Smooth muscle cell (in vitro differentiated cells): ENCODE measurements at regions not wholly inside any gene's neighbourhood (a gene's known extent, or its start where the extent isn't known, plus 50 kb on each side); places are given as distances from the start of the nearest gene placed in this dataset.
"Not testable (repeated sequence)": the region's sequence is repeated elsewhere in the genome, so short reads cannot be mapped to it uniquely, and the experiment has no call there.

Experiments
- DNase-seq: peaks from one replicate; lab custom pipeline; 2025; ENCODE audit not compliant: unreplicated experiment; lab: John Stamatoyannopoulos, UW
- H2AFZ ChIP-seq: fragments of 200-600 bp; sonication (generic); 2 replicates; pipeline ENCODE4 v1.6.0; 2016; ENCODE audit warnings: antibody characterized with exemption, low read depth, mild to moderate bottlenecking
- H3F3A ChIP-seq: fragments of 200-600 bp; sonication (generic); 2 replicates; pipeline ENCODE4 v1.6.0; 2017; ENCODE audit warnings: antibody characterized with exemption, low read depth
- H3K27ac ChIP-seq: fragments of 200-600 bp; sonication (generic); 2 replicates; pipeline ENCODE4 v1.5.1; 2016; ENCODE audit warnings: low read depth, mild to moderate bottlenecking
- H3K27me3 ChIP-seq: fragments of 200-600 bp; sonication (generic); 2 replicates; pipeline ENCODE4 v1.6.1; 2016; ENCODE audit warnings: low read depth, mild to moderate bottlenecking
- H3K36me3 ChIP-seq: fragments of 200-600 bp; sonication (generic); 2 replicates; pipeline ENCODE4 v1.5.1; 2016; ENCODE audit warnings: low read depth
- H3K4me1 ChIP-seq: fragments of 200-600 bp; sonication (generic); 2 replicates; pipeline ENCODE4 v1.5.1; 2016; ENCODE audit warnings: low read depth
- H3K4me2 ChIP-seq: fragments of 200-600 bp; sonication (generic); 2 replicates; pipeline ENCODE4 v1.6.0; 2016; ENCODE audit warnings: mild to moderate bottlenecking
- H3K4me3 ChIP-seq: fragments of 200-600 bp; sonication (generic); 2 replicates; pipeline ENCODE4 v1.5.1; 2016; ENCODE audit warnings: mild to moderate bottlenecking
- H3K79me2 ChIP-seq: fragments of 200-600 bp; sonication (generic); 2 replicates; pipeline ENCODE4 v1.6.0; 2016; ENCODE audit warnings: low read depth, mild to moderate bottlenecking
- H3K9ac ChIP-seq: fragments of 200-600 bp; sonication (generic); 2 replicates; pipeline ENCODE4 v1.6.0; 2016; ENCODE audit warnings: low read depth
- H3K9me3 ChIP-seq: fragments of 200-600 bp; sonication (generic); replicated peaks from 2 replicates; pipeline ENCODE4 v1.5.1; 2016; ENCODE audit warnings: low read depth
- H4K20me1 ChIP-seq: fragments of 200-600 bp; sonication (generic); 2 replicates; pipeline ENCODE4 v1.6.0; 2016; ENCODE audit warnings: low read depth
- WGBS: methylation state at CpG from one replicate; pipeline ENCODE4 v1.1.7; 2016; ENCODE audit warnings: low lambda C conversion rate; 5-methylcytosine and 5-hydroxymethylcytosine counted together
- TF ChIP-seq, protein P1 (sequence below): fragments of 200-600 bp; sonication (generic); IDR thresholded peaks from 2 replicates; pipeline ENCODE4 v1.5.1; 2017; ENCODE audit warnings: borderline replicate concordance, mild to moderate bottlenecking, antibody characterized with exemption; ENCODE audit not compliant: insufficient read depth, poor library complexity, severe bottlenecking

DNA sequence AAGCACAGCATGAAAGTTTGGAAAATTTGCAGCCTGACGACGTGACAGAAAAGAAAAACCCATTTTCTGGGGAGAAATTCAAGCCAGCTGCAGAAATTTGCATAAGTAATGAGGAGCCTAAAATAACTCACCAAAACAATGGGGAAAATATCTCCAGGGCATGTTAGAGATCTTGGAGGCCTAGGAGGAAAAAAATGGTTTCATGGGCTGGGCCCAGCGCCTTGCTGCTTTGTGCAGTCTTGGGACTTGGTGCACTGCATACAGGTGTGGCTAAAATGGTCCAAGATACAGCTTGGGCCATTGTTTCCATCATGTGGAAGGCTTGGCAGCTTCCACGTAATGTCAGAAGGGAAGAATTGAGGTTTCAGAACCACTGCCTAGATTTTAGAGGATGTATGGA, 428.5 kb upstream of the FRG2C start:
- no peak for DNase-seq
- Histone ChIP-seq H3F3A (no peaks in the 10 kb centered on the region), H3K9ac (no peak overlapping the region), H3K27me3 (no peaks in the 10 kb centered on the region), H3K9me3 (no peaks in the 10 kb centered on the region), H4K20me1 (no peaks in the 10 kb centered on the region), H3K4me2 (no peak overlapping the region), H3K79me2 (no peaks in the 10 kb centered on the region), H3K27ac (no peak overlapping the region), H3K4me3 (no peak overlapping the region), H2AFZ (no peak overlapping the region), H3K4me1 (no peaks in the 10 kb centered on the region), H3K36me3 (no peaks in the 10 kb centered on the region)
- TF ChIP-seq, protein P1, sequence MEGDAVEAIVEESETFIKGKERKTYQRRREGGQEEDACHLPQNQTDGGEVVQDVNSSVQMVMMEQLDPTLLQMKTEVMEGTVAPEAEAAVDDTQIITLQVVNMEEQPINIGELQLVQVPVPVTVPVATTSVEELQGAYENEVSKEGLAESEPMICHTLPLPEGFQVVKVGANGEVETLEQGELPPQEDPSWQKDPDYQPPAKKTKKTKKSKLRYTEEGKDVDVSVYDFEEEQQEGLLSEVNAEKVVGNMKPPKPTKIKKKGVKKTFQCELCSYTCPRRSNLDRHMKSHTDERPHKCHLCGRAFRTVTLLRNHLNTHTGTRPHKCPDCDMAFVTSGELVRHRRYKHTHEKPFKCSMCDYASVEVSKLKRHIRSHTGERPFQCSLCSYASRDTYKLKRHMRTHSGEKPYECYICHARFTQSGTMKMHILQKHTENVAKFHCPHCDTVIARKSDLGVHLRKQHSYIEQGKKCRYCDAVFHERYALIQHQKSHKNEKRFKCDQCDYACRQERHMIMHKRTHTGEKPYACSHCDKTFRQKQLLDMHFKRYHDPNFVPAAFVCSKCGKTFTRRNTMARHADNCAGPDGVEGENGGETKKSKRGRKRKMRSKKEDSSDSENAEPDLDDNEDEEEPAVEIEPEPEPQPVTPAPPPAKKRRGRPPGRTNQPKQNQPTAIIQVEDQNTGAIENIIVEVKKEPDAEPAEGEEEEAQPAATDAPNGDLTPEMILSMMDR: no peak
- WGBS: 81% methylated on average over 4 of the region's 4 CpGs

DNA sequence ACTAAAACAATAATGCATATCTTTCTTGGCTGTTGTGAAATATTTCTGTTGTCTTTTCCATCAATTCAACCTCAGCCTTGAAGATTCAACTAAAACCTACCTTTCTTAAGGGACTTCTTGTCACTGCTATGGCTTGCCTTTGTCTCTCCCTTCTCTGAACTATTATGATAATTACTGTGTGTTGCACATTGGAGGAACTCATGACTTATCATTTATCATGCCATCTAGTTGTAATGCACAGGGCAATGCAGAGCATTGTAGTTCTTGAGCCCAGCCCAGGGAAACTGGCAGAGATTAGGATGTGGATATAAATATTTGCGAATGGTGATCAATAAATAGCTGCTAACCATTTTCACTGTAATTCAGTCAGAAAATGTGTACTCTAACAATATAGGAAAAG, 427.1 kb upstream of the FRG2C start:
- no peaks in the 10 kb centered on the region for H3F3A ChIP-seq
- no peaks in the 10 kb centered on the region for H3K36me3 ChIP-seq
- H3K4me2 ChIP-seq: no peak overlapping the region
- no peaks in the 10 kb centered on the region for H3K4me1 ChIP-seq
- TF ChIP-seq, protein P1: no peak
- H2AFZ ChIP-seq: no peak overlapping the region
- whole genome bisulfite sequencing: 97% methylated on average over 1 of the region's 1 CpG
- no peaks in the 10 kb centered on the region for H3K9me3 ChIP-seq
- H3K4me3 ChIP-seq: no peak overlapping the region
- no peaks in the 10 kb centered on the region for H3K27me3 ChIP-seq
- H4K20me1 ChIP-seq: no peaks in the 10 kb centered on the region
- H3K27ac ChIP-seq: no peak overlapping the region
- H3K9ac ChIP-seq: no peak overlapping the region
- DNase-seq: no peak
- no peaks in the 10 kb centered on the region for H3K79me2 ChIP-seq

DNA sequence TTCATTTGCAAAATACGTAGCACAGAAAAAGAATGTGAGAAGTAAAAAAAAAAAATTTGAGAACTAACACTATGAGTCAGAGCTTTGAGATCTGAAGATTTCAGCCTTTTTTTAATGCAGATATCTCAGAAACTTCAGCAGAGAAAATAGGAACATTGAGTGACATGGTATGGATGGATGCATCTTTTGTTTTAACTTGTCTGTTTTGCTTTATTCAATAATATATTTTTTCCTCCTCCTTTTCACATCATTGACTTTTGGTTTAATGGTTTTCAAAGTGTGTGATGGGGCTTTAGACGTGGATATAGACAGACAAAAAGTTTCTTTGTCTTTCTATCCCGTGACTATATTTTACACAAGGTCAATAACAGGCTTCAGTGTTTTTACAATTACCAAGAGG, 426.7 kb upstream of the FRG2C start:
- Histone ChIP-seq H3K9ac (no peak overlapping the region), H3K4me2 (no peak overlapping the region), H3K27me3 (no peaks in the 10 kb centered on the region), H3K36me3 (no peaks in the 10 kb centered on the region), H3K27ac (no peak overlapping the region), H4K20me1 (no peaks in the 10 kb centered on the region), H3K79me2 (no peaks in the 10 kb centered on the region), H3K4me1 (no peaks in the 10 kb centered on the region), H3K9me3 (no peaks in the 10 kb centered on the region), H3K4me3 (no peak overlapping the region), H2AFZ (no peak overlapping the region), H3F3A (no peaks in the 10 kb centered on the region)
- no peak for DNase-seq
- TF ChIP-seq, protein P1: no peak
- WGBS: 69% methylated on average over 3 of the region's 3 CpGs

DNA sequence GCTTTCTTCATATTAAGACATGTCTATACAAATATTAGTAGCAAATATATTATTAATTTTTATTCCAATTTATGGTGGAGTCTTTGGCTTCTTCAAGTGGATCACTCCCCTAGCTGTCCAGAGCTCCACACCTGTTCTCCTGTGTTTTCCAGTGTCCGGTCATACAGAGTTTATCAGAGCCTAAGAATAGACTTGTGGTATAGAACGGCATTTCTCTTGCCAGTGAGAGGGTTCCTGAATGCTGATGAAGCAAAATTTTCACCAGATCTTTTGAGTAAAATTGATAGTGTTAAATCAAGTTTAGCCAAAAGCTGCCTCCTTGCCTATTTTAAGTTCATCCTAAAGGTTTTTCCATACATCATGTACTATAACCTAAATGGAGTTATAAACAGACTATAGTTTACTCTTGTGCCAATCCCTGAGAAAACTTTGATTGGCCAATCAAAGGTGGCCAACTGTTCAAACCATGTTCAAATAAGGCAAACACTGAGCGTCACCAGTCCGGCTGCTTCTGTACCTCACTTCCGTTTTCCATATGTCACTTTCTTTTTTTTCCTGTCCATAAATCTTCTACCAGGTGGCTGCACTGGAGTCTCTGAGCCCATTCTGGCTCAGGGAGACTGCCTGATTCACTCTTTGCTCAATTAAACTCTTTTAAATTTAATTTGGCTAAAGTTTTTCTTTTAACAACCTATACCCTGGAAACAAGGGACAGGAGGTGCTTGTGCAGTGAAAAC, 422.7 kb upstream of the FRG2C start:
- H3K79me2 ChIP-seq, DNase-seq, H2AFZ ChIP-seq, H3F3A ChIP-seq, H3K9me3 ChIP-seq, H4K20me1 ChIP-seq, H3K4me2 ChIP-seq, H3K27ac ChIP-seq, H3K4me3 ChIP-seq, H3K4me1 ChIP-seq, H3K36me3 ChIP-seq, H3K27me3 ChIP-seq, H3K9ac ChIP-seq: not testable (repeated sequence)
- WGBS: 91% methylated on average over 5 of the region's 5 CpGs
